ENCODE measurements at regions not wholly inside any gene's neighbourhood (a gene's known extent, or its start where the extent isn't known, plus 50 kb on each side); places are given as distances from the start of the nearest gene placed in this dataset.
"Not testable (repeated sequence)": the region's sequence is repeated elsewhere in the genome, so short reads cannot be mapped to it uniquely, and the experiment has no call there.

- H3K4me3 ChIP-seq (ENCODE audit: low read depth, low read length): no peak overlapping the region
- CTCF ChIA-PET: no interaction called here
- no peaks in the 10 kb centered on the region for H3K27me3 ChIP-seq (ENCODE audit: control insufficient read depth, insufficient read depth, low read length)
- no peak overlapping the region for H3K27ac ChIP-seq (ENCODE audit: low read depth, low read length)
- POLR2A ChIA-PET: no interaction called here
- no peak for DNase-seq (ENCODE audit: low read depth, low spot score)
- TF ChIP-seq CTCF (IDR thresholded peaks at IDR 0.05; ENCODE audit: low read depth, low read length): no peak
- peaks cover 2% of the 10 kb centered on the region; the same call in 1 of the 2 replicates for H3K9me3 ChIP-seq (ENCODE audit: control insufficient read depth, insufficient read depth, low read length)
Observed at GRCh38 chr4:115562506-115562905, 449.1 kb upstream of the NDST4 start.

- Histone ChIP-seq H3K4me3 (ENCODE audit: low read depth, low read length) (no peak overlapping the region), H3K27me3 (ENCODE audit: control insufficient read depth, insufficient read depth, low read length) (no peaks in the 10 kb centered on the region), H3K9me3 (ENCODE audit: control insufficient read depth, insufficient read depth, low read length) (no peaks in the 10 kb centered on the region), H3K27ac (ENCODE audit: low read depth, low read length) (no peak overlapping the region)
- CTCF ChIA-PET: no interaction called here
- no peak for TF ChIP-seq CTCF (IDR thresholded peaks at IDR 0.05; ENCODE audit: low read depth, low read length)
- no peak for DNase-seq (ENCODE audit: low read depth, low spot score)
- POLR2A ChIA-PET: no interaction called here
Observed at GRCh38 chr4:115548123-115548522, 434.7 kb upstream of the NDST4 start.

- ChIA-PET POLR2A (no interaction called here), CTCF (no interaction called here)
- no peak for DNase-seq (ENCODE audit: low read depth, low spot score)
- Histone ChIP-seq H3K27me3 (ENCODE audit: control insufficient read depth, insufficient read depth, low read length) (no peaks in the 10 kb centered on the region), H3K27ac (ENCODE audit: low read depth, low read length) (no peak overlapping the region), H3K4me3 (ENCODE audit: low read depth, low read length) (no peak overlapping the region), H3K9me3 (ENCODE audit: control insufficient read depth, insufficient read depth, low read length) (no peaks in the 10 kb centered on the region)
- no peak for TF ChIP-seq CTCF (IDR thresholded peaks at IDR 0.05; ENCODE audit: low read depth, low read length)
Observed at GRCh38 chr4:115537387-115537786, 424.0 kb upstream of the NDST4 start.

GRCh38 chr4:115529126-115529525, 415.7 kb upstream of the NDST4 start:
- Histone ChIP-seq H3K9me3 (ENCODE audit: control insufficient read depth, insufficient read depth, low read length) (peaks cover 15% of the 10 kb centered on the region; the same call in 1 of the 2 replicates), H3K27me3 (ENCODE audit: control insufficient read depth, insufficient read depth, low read length) (no peaks in the 10 kb centered on the region), H3K27ac (ENCODE audit: low read depth, low read length) (no peak overlapping the region), H3K4me3 (ENCODE audit: low read depth, low read length) (no peak overlapping the region)
- ChIA-PET POLR2A (no interaction called here), CTCF (no interaction called here)
- DNase-seq (ENCODE audit: low read depth, low spot score): no peak
- no peak for TF ChIP-seq CTCF (IDR thresholded peaks at IDR 0.05; ENCODE audit: low read depth, low read length)

GRCh38 chr4:115519476-115519875, 406.1 kb upstream of the NDST4 start:
- POLR2A ChIA-PET; CTCF ChIA-PET; DNase-seq (ENCODE audit: low read depth, low spot score); H3K9me3 ChIP-seq (ENCODE audit: control insufficient read depth, insufficient read depth, low read length); H3K4me3 ChIP-seq (ENCODE audit: low read depth, low read length); H3K27ac ChIP-seq (ENCODE audit: low read depth, low read length); H3K27me3 ChIP-seq (ENCODE audit: control insufficient read depth, insufficient read depth, low read length): not testable (repeated sequence)

GRCh38 chr4:115515772-115516171, 402.4 kb upstream of the NDST4 start:
- peaks cover 3% of the 10 kb centered on the region; the same call in 1 of the 2 replicates for H3K9me3 ChIP-seq (ENCODE audit: control insufficient read depth, insufficient read depth, low read length)
- POLR2A ChIA-PET: no interaction called here
- no peaks in the 10 kb centered on the region for H3K27me3 ChIP-seq (ENCODE audit: control insufficient read depth, insufficient read depth, low read length)
- no peak for DNase-seq (ENCODE audit: low read depth, low spot score)
- TF ChIP-seq CTCF (IDR thresholded peaks at IDR 0.05; ENCODE audit: low read depth, low read length): no peak
- no peak overlapping the region for H3K27ac ChIP-seq (ENCODE audit: low read depth, low read length)
- CTCF ChIA-PET: no interaction called here
- H3K4me3 ChIP-seq (ENCODE audit: low read depth, low read length): no peak overlapping the region

Measured in AG04450 (cell line).